ENCODE measurements at regions not wholly inside any gene's neighbourhood (a gene's known extent, or its start where the extent isn't known, plus 50 kb on each side); places are given as distances from the start of the nearest gene placed in this dataset.
"Not testable (repeated sequence)": the region's sequence is repeated elsewhere in the genome, so short reads cannot be mapped to it uniquely, and the experiment has no call there.

- DNase-seq = no peak
Observed at GRCh38 chr22:22074634-22075381, 92.2 kb upstream of the TOP3B start.

- no peak for DNase-seq
Observed at GRCh38 chr22:22073769-22074561, 91.4 kb upstream of the TOP3B start.

- no peak for DNase-seq
Observed at GRCh38 chr22:22072169-22072836, 89.7 kb upstream of the TOP3B start.

- DNase-seq = no peak
Observed at GRCh38 chr22:22071455-22071854, 88.9 kb upstream of the TOP3B start.

GRCh38 chr22:22070371-22070824 is 87.8 kb upstream of the TOP3B start:
- DNase-seq = no peak

- no peak for DNase-seq
Observed at GRCh38 chr22:22069450-22070370, 87.1 kb upstream of the TOP3B start.

- DNase-seq = no peak
Observed at GRCh38 chr22:22068657-22069056, 86.1 kb upstream of the TOP3B start.

GRCh38 chr22:22068025-22068424 is 85.4 kb upstream of the TOP3B start:
- no peak for DNase-seq

GRCh38 chr22:22067192-22067591 is 84.6 kb upstream of the TOP3B start:
- DNase-seq = no peak

- no peak for DNase-seq
Observed at GRCh38 chr22:22064580-22064979, 82.0 kb upstream of the TOP3B start.

- no peak for DNase-seq
Observed at GRCh38 chr22:22062306-22062793, 79.8 kb upstream of the TOP3B start.

GRCh38 chr22:22061085-22062077 is 78.8 kb upstream of the TOP3B start:
- peak; percentile 2 for DNase-seq

- DNase-seq = peak; percentile 5
Observed at GRCh38 chr22:22060200-22061084, 77.9 kb upstream of the TOP3B start.

- no peak for DNase-seq
Observed at GRCh38 chr22:22059291-22060002, 76.9 kb upstream of the TOP3B start.

GRCh38 chr22:22058633-22059290 is 76.2 kb upstream of the TOP3B start:
- no peak for DNase-seq

- DNase-seq = no peak
Observed at GRCh38 chr22:22057617-22058378, 75.2 kb upstream of the TOP3B start.

GRCh38 chr22:22056809-22057594 is 74.4 kb upstream of the TOP3B start:
- not testable (repeated sequence) for DNase-seq

Data from HCEC 1CT (cell line).